GM18519 (cell line): ENCODE measurements at regions not wholly inside any gene's neighbourhood (a gene's known extent, or its start where the extent isn't known, plus 50 kb on each side); places are given as distances from the start of the nearest gene placed in this dataset.

Source experiments
- ATAC-seq: cut with Tn5 transposase; IDR thresholded peaks from one replicate; pipeline ENCODE4 v1.9.1; 2021; ENCODE audit warnings: mild to moderate bottlenecking, moderate library complexity; ENCODE audit not compliant: unreplicated experiment, low FRiP score

- ATAC-seq = no peak
These were observed 117.7 kb upstream of the KIAA1217 start for GRCh38 chr10:24091256-24091655.

- no peak for ATAC-seq
These were observed 112.7 kb upstream of the KIAA1217 start for GRCh38 chr10:24096281-24096680.

- ATAC-seq = no peak
These were observed 111.2 kb upstream of the KIAA1217 start for GRCh38 chr10:24097751-24098207.

GRCh38 chr10:24104895-24105294, 104.0 kb upstream of the KIAA1217 start:
- ATAC-seq = no peak

GRCh38 chr10:24113901-24114300, 95.0 kb upstream of the KIAA1217 start:
- ATAC-seq = no peak

- no peak for ATAC-seq
These were observed 94.4 kb upstream of the KIAA1217 start for GRCh38 chr10:24114556-24114955.

- no peak for ATAC-seq
These were observed 93.5 kb upstream of the KIAA1217 start for GRCh38 chr10:24115403-24115802.

- no peak for ATAC-seq
These were observed 90.7 kb upstream of the KIAA1217 start for GRCh38 chr10:24118246-24118645.

- ATAC-seq = no peak
These were observed 89.0 kb upstream of the KIAA1217 start for GRCh38 chr10:24119896-24120295.

- ATAC-seq = no peak
These were observed 88.3 kb upstream of the KIAA1217 start for GRCh38 chr10:24120646-24121045.

GRCh38 chr10:24127516-24127915, 81.4 kb upstream of the KIAA1217 start:
- no peak for ATAC-seq

GRCh38 chr10:24128066-24128730, 80.7 kb upstream of the KIAA1217 start:
- ATAC-seq = no peak

- no peak for ATAC-seq
These were observed 76.2 kb upstream of the KIAA1217 start for GRCh38 chr10:24132741-24133140.

- no peak for ATAC-seq
These were observed 75.1 kb upstream of the KIAA1217 start for GRCh38 chr10:24133835-24134234.

GRCh38 chr10:24136070-24136469, 72.9 kb upstream of the KIAA1217 start:
- no peak for ATAC-seq

- ATAC-seq = no peak
These were observed 61.6 kb upstream of the KIAA1217 start for GRCh38 chr10:24147321-24147720.

GRCh38 chr10:24149640-24150039, 59.3 kb upstream of the KIAA1217 start:
- no peak for ATAC-seq

- no peak for ATAC-seq
These were observed 58.1 kb upstream of the KIAA1217 start for GRCh38 chr10:24150853-24151252.

GRCh38 chr10:24152270-24152669, 56.7 kb upstream of the KIAA1217 start:
- ATAC-seq = no peak

- no peak for ATAC-seq
These were observed 55.9 kb upstream of the KIAA1217 start for GRCh38 chr10:24153031-24153430.

- ATAC-seq = no peak
These were observed 55.4 kb upstream of the KIAA1217 start for GRCh38 chr10:24153537-24153936.

GRCh38 chr10:24156686-24157085, 52.3 kb upstream of the KIAA1217 start:
- no peak for ATAC-seq

- no peak for ATAC-seq
These were observed 51.4 kb upstream of the KIAA1217 start for GRCh38 chr10:24157567-24157966.
